Tongue (tissue), 1 donor: ENCODE measurements at regions not wholly inside any gene's neighbourhood (a gene's known extent, or its start where the extent isn't known, plus 50 kb on each side); places are given as distances from the start of the nearest gene placed in this dataset.
"Not testable (repeated sequence)": the region's sequence is repeated elsewhere in the genome, so short reads cannot be mapped to it uniquely, and the experiment has no call there.

Experiments
- DNase-seq: peaks from one replicate; pipeline ENCODE4 v3.0.0-alpha.2; 2015

DNA sequence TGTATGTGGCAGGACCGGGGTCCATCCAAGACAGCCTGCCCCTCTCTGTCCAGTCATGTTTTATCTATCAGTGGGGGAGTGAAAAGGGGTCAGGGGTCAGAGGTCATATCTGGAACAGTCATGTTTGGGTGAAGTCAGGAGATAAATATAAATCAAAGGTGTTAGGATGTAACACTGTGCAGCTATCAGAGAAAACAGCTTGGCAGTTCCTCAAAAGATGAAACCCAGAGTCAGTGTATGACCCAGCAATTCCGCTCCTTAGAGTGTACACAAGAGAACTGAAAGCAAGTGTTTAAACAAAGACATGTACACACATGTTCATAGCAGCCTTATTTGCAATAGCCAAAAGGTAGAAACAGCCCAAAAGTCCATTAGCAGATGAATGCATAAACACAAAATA lies 361.3 kb downstream of the FOXL1 start:
- DNase-seq = no peak

GRCh38 chr16:86941731-86942130 lies 363.4 kb downstream of the FOXL1 start:
- no peak for DNase-seq

DNA sequence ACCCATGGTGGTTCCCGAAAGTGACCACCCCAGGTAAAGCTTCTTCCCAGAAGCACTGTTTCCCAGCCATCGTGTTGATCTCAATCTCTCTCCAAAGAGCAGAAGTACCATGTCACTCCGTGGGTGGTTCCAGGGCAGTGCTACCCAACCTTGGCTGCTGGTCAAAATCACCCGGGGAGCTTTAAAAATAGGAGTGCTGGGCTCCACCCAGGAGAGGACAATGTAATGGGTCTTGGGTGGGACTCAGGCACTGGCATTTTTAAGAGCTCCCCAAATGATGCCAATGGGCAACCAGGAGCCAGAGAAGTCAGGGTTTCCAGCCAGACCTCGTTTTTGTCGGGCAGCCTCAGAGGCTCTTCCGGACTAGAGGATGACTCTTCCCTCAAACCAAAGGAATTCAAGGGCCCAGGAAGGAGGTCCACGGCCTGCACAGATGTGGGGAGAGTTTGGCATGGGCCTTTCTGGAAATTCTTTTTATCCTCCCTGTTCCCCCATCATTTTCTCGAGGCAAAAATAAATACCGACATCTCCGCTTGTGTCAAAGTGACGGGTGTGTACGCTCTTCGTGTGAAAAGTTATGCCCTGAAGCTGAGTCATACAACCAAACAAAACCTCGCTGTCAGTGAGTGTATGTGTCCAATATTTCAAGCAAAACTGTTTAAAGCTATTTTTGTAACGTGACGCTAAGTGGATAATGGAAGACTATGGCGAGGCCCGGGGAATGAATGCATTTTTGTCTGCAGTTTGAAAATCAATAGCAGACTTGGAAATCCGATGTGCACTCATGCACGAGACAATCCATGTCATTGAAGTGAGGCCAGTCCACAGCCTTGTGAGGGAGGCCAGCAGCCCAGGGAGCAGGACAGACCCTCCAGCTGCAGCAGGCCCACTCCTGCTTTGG lies 364.1 kb downstream of the FOXL1 start:
- DNase-seq = peak; percentile 51

- DNase-seq = no peak
Observed at GRCh38 chr16:86945166-86945900, 367.0 kb downstream of the FOXL1 start.

DNA sequence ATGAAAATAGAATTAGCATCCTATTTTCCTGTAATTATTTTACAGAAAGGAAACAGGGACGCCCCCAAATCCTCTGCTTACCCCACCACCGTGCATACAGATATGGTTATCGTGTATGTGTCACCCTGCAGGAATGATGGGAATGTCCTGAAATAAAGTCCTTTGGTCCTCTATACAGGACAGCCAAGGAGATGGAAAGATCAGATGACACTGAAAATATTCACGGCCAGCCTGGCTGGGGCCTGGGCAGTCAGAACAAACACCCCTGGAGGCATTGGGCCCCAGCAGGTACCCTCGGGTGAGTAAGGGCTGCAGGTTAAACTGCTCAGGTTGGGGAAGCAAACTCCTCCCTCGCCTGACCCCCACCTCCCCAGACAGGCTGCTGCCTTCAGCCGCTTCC lies 368.0 kb downstream of the FOXL1 start:
- DNase-seq = no peak

DNA sequence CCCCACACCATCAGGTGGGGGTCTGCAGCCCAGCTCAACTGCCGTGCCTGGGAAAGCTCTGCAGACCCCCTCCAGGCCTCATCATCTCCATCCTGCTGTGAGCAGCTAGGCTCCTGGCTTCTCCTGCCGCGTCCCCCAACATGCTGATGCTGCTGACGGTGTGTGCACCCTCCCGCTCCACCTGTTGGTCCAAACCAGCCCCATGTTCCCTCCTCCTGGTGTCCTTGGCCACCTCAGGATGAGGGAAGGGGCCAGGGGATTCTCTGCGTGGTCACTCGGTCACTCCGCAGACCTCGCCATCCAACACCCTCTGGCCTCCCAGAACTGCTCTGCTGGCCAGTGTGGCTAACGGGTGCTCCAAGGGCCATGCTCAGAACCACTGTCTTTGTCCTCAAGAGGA lies 368.6 kb downstream of the FOXL1 start:
- no peak for DNase-seq

- no peak for DNase-seq
Observed at GRCh38 chr16:86948046-86948445, 369.1 kb downstream of the C16orf95 start.

GRCh38 chr16:86949116-86949515 lies 368.1 kb downstream of the C16orf95 start:
- no peak for DNase-seq

DNA sequence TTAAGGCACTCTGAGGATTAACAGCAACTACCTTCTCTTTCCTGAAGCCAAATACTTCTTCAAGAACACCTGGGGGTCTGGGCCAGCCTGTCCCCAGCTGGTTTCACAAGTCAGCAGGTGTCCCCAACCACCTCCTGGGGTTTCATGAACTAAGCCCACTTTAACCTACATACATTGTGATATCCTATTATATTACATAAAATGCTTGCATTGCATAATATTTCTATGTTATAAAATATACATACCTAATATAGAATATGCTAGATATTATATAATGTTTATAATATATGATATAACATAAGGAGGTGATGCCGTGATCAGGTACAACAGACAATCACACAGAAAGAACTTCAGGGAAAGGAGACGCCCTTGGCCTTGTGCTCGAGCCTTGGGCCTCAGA lies 367.6 kb downstream of the C16orf95 start:
- no peak for DNase-seq

DNA sequence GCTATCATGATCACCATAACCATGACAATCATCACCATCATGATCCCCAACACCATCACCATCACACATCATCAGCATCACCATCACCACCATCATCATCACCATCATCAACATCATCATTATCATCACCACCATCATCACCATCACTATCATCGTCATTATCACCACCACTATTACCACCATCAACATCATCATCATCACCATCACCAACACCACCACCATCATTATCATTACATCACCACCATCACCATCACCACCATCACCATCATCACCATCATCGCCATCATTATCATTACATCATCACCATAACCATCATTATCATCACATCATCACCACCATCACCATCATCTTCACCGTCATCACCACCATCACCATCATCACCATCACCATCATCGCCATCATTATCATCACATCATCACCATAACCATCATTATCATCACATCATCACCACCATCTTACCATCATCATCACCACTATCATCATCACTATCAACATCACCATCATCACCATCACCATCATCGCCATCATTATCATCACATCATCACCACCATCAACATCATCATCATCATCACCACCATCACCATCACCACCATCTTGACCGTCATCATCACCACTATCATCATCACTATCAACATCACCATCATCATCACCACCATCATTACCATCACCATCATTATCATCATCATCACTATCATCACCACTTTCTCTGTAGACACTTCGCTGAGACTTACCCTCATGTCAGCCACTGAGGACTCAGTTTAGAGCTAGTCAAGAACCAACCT lies 366.0 kb downstream of the C16orf95 start:
- DNase-seq = no peak

- no peak for DNase-seq
Observed at GRCh38 chr16:86951831-86952598, 365.2 kb downstream of the C16orf95 start.

DNA sequence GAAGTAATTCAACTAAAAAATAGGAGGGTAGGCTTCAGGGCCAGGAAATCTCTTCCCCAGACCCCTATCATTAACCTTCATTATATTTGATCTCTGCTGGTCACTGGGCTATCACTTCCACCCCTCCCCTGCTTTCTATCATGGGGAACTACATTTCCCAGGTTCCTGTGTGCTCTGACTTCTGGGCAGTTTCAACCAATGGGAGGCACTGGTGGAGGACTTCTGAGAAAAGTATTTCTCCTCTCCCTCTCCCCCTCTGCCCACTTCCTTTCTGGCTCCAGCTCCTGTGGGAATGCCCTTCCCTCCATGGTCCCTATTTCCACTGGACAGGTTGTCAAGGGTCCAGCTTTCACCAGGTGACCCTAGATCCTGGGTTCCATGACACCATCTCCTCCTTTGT lies 364.4 kb downstream of the C16orf95 start:
- no peak for DNase-seq

DNA sequence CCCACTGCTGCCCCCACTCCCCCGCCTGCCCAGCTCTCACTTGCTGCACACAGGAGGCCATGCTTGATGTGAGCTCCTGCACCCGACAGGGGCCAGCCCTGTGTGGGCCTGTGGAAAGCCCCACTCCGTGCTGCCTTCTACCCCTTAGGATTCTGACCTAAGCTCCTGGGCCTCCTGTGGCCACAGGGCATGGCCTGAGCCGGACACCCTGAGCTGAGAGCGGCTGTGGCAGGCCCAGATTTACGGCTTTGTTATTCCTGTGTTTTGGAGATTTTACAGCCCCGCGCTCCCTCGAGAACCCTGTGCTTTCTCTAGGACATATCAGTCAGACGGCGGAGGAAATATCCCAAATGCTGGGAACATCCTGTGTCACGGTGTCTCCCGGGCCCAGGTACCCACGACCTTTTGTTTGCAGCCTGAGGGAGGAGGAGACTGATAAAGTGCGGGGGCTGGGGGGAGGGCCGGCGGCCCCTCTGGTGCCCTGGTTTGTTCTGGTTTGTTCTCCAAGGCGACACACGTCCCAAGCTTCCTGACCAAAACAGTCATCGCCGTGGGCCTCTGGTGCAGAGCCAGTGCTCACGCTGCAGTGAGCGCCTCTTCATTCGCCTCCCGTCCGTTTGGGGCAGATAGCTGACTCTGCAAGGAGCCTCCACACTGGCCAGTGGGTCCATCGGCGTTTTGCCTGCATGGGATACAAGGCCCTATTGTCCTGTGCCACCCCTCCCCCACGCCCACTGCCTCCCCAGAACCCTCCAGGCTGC lies 363.4 kb downstream of the C16orf95 start:
- no peak for DNase-seq

DNA sequence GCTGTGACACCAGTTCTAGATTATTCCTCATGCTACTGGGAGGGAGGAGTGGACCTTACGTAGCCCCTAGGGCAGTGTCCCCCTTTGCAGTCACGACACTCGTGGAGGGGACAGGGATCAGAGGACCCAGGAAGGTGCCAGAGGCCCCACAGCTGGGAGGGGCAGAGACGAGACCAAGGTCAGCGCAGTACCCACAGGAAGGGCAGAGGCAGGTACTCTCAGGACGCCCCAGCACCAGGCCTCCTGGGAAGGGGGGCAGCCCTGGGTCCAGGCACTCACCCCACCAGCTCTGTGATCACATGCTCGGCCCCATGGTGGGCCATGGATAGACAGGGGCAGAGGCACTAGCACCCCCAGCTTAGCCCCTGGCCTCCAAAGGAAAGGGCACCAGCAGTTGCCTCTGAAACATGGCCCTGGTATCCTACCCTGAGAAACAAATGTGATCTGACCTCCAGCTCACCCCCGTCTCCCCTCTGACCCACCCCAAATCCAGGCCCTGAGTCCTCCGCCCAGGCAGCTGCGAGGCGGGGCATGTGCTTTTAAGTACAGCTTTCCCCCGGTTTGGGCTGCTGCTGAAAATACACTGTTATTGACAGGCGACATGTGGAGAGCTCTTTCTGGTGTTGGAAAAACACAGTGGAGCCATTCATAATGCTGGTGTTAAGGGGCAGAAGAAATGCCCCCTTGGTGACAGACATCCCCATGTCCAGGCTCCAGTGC lies 361.9 kb downstream of the C16orf95 start:
- DNase-seq = peak; percentile 84

GRCh38 chr16:86956437-86956836 lies 360.8 kb downstream of the C16orf95 start:
- no peak for DNase-seq

GRCh38 chr16:86957662-86958198 lies 359.5 kb downstream of the C16orf95 start:
- DNase-seq = not testable (repeated sequence)

- no peak for DNase-seq
Observed at GRCh38 chr16:86958423-86958822, 358.8 kb downstream of the C16orf95 start.

DNA sequence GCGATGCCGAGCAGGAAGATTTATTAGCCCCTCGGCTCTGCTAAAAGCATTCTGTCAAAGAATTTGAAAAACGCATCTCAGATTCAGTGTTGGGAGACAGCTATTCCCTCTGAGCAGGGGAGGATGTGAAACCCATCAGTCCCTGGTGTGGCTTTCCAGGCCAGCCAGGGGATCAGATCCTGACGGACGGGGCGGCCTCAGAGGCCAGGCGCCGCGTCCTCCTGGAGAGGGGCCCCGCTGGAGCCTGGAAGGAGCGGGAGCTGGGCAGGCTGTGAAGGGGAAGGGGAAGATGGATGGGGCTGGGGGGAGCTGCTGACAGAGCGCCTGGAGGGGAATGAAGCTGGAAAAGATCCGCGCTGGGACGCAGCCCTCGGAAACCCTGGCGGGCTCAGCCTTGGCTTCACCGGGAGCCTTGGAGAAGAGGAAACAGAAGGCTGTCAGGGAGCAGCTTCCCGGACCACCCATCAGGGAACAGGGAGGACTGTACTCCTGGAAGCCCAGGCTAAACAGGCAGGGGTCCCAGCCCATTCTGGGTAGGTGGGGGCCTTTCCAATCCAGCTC lies 358.0 kb downstream of the C16orf95 start:
- DNase-seq = no peak

- DNase-seq = no peak
Observed at GRCh38 chr16:86959729-86960128, 357.5 kb downstream of the C16orf95 start.

GRCh38 chr16:86960266-86960665 lies 356.9 kb downstream of the C16orf95 start:
- no peak for DNase-seq
